ENCODE measurements at regions not wholly inside any gene's neighbourhood (a gene's known extent, or its start where the extent isn't known, plus 50 kb on each side); places are given as distances from the start of the nearest gene placed in this dataset.
"Not testable (repeated sequence)": the region's sequence is repeated elsewhere in the genome, so short reads cannot be mapped to it uniquely, and the experiment has no call there.

DNA sequence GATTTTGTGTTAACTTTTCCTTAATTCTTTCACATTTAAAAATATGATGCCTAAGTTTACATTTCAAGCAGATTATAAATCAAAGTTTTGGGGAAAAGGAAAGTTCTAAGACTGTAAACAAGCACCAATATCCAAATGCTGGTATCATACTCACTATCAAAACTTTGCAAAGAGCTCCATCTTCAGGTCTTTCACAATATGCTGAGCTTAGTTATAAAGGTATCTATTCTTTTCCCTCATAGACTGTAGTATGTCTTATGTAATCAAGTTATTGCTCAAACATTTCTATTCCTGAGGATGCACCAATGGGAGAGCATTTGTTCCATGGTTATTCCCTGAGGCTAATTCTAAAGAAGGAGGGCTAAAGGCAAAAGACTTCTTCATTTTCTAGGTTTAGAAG, 207.9 kb upstream of the FAM241A start:
- no peak for DNase-seq

DNA sequence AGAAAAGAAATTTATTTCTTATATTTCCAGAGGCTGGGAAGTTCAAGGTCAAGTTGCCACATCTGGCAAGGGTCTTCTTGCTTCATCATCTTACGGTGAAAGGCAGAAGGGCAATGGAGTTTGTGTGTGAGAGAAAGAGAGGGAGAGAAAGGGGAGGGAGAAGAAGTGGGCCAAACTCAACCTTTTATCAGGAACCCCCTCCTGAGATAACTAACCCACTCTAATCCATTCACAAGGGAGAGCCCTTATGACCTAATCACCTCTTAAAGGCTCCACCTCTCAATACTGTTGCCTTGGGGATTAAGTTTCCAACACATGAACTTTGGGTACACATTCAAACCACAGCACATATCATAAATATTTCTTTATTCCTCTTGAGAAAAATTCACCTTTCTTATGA, 203.3 kb upstream of the FAM241A start:
- DNase-seq = no peak

DNA sequence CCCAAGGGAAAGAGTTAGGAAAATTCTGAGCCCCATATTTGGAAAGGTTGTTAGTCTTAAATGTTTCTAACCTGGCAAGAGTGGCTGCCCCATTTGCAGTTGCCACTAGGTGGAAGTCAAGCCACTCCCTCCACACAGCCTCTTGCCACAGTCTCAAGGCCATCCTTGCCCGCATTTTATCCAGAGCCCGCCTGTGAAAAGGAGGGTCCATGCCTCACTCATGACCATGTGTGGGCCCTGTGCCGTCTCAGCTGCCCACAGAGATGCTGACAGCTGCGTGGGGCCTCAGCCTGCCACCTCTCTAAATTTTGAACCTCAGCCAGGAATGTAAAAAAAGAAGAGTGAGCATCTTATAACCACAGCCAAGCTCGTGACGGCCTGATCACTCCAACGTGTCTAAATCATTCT, 201.5 kb upstream of the FAM241A start:
- DNase-seq = no peak

DNA sequence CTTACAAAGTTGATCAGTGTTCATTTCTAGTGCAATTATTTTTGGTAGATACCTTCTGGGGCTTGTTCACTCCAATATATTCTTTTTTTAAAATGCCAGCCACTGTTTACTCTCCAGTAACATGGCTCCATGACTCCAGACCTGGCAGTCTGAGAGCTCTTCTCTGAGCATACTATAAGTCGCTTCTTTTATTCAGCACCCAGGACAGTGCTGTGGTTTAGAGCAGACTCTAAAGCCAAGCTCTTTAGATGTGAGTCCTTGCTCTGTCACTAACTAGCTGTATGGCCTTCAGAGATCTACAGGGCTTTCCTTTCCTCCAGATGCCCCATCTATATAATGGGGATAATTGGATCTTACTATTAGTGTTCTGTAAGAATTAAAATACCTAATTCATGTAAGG, 200.2 kb upstream of the FAM241A start:
- DNase-seq = no peak

DNA sequence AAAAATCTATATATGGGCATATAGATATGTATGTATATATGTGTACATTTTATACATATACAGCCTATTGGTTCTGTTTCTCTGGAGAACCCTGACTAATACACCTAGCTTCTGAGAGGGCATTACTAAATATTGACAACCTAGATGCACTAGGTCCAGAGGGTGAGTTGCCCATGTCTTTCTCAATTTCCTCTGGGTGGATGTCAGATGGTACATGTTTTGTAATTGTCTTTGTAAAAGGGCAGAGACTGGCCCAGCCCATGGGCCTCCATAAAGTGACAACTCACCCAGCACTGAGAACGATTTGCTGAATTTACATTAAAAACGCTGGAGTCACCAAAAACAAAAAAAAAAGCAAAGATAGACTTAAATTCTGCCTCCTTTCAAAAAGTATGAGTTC, 198.5 kb upstream of the FAM241A start:
- no peak for DNase-seq

DNA sequence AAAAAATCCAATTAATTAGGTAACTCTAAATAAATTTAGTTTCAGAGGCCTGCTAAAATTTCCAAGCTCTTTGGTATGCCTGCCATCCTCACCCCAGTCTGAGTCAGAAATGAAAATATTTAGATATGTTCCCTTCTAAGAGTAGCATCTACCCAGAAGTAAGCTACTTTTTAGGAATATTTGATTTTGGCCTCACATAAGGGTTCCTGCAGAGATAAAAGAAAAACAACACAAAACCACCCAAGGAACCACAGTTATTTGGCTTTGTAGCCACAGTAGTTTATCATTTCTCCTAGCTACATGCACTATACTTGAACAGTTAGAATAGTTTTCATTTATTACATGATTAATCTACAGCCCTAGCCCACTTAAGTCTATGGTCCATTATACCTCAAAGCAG, 192.6 kb upstream of the FAM241A start:
- DNase-seq = no peak

DNA sequence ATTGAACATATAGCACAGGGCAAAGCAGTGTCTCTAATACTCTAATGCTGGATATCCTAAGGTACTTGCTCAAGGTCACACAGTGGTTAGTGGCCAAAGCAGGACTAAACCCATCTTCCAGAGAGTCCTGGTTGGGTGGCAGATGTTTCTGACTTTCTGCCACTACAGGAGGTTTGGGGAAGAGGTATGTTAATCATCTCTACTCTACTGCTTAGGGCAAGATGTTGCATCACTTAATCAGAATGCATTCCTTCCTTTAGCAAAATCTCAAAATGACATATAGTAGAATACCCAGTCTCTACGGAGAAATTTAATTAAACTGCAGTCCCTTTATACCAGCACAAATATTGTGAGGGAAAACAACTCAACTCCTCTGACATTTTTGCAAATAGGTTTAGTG, 190.7 kb upstream of the FAM241A start:
- DNase-seq = no peak

DNA sequence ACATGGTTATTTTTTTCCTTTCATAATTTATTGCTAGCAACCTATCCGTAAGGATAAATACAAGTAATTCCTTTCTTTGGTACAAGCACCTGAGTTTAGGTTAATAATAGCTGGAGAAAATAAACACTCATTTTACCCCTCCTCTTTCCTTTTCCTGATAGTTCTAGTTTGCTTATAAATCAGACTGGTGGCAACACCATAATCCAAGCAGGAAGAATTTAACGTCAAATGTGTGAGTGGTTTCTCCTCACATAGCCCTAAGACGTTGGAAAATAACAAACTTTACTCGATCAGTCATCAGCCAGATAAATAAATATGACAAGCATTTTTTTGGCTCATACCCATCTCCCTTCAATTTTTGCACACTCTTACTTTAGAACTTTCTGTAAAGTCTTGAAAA, 190.3 kb upstream of the FAM241A start:
- DNase-seq = no peak

DNA sequence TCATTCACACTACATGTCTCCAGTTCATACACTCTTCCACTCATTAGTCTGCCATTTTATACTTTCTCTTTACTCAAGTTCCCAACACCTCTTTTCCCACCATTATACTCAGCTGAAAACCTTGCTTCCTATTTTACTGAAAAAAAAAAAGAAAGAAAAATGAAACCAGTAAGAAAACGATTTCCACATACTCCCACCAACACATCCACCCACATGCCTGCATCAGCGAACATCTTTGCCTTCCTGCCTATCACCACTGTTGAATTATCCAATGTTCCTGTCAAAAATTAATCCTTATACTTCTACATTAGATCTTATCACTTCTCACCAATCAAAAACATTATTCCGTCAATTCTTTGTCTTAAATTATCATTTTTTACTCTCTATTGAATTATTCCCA, 188.1 kb upstream of the FAM241A start:
- no peak for DNase-seq

DNA sequence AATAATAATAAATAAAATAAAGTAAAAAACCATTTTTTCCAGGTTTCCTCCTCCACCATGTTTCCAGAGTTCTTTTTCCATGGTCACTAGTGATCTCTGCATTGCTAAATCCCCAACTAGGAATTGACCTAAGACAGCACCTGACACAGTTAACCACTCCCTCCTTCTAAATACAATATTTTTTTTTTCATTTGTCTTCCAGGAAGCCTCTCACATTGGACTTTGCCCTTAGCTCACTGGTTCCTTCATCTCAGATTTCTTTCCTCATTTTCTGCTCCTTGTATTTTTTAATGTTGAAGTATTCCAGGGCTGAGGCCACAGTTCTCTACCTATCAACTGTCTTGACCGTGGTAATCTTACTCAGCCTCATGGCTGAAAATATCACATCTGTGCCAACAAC, 187.3 kb upstream of the FAM241A start:
- no peak for DNase-seq

DNA sequence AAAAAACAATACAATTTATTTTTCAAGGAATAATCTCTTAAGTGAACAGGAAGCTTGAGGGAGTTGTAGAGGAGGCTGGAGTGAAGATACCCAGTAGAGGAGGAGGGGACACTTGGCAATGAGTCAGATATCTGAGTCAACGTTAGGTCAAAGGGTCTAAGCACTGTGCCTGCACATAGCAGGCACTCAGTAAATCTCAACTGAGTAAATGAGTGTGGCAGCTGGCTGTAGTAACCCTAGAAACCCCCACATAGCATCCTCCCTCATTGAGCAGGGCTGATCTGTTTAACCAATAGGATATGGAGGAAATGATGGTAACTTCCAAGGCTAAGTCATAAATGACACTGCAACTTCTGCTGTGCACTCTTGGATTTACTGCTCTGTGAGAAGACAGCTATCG, 186.0 kb upstream of the FAM241A start:
- no peak for DNase-seq

DNA sequence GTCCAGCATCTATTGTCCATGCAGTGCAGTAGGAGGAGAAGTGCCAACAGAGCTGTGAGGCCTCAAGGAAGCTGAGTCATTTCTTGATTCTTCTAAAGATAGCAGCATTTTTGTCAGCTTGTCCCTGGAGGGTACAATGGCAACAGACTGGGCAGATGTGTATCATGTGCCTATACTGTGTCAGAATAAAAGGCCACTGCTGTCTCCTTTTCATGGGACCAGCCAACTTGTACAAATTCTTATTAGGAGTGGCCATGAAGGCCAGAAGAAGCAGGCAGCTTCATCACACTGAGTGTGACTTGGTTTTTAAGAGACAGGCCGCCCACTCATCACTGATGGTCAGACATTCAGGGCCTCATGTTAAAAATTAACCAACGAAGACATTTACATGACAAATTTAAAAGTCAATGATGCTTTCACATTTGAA, 185.0 kb upstream of the FAM241A start:
- no peak for DNase-seq

DNA sequence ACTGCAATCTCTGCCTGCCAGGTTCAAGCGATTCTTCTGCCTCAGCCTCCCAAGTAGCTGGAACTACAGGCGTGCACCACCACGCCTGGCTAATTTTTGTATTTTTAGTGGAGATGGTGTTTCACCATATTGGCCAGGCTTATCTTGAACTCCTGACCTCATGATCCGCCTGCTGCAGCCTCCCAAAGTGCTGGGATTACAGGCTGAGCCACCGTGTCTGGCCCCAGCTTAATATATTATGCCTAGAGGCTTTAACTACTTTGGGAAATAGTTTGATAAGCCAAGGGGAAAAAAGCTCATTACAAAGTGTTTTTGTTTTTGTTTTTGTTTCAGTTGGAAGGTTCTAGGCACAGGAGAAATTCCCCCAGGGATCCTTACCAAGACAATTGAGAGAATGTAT, 184.2 kb upstream of the FAM241A start:
- DNase-seq = not testable (repeated sequence)

DNA sequence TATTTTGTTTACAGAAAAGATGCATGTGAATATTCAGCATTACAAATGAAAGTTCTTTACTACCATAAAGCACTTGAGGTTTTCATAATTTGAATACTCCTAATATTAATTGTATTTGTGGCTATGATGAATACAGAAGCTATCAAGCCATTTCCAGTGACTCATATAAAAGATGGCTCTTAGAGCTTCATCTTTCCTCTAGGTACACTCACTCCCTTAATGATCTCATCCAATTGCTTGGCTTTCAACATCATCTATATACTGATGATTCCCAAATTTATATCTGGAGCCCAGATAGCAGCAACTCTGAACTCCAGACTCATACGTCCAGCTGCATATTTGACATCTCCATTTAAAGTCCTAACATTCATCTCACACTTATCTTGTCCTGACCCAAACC, 183.4 kb upstream of the FAM241A start:
- DNase-seq = no peak

DNA sequence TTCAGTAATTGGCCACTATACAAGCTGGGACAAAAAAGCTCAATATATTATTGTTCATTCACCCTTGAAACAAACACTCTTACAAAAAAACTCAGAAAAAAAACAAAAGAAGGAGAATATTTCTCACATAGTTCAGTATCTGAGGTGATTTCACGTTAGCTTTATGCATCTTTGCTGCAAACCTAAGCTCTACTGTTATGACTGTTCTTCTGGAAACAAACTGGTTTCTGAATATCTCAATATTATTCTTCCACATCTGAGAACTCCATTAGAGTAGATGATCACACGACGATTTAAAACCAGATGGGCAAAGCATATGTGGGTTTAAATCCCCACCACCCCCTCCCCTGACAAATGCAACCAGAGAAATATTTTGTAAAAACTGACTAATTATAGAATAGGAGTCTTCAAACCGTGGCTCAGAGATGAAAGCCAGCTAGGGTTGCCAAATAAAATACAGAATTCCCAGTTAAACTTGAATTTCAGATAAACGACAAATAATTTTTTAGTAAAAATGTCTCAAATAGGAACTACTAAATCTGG, 182.0 kb upstream of the FAM241A start:
- no peak for DNase-seq

DNA sequence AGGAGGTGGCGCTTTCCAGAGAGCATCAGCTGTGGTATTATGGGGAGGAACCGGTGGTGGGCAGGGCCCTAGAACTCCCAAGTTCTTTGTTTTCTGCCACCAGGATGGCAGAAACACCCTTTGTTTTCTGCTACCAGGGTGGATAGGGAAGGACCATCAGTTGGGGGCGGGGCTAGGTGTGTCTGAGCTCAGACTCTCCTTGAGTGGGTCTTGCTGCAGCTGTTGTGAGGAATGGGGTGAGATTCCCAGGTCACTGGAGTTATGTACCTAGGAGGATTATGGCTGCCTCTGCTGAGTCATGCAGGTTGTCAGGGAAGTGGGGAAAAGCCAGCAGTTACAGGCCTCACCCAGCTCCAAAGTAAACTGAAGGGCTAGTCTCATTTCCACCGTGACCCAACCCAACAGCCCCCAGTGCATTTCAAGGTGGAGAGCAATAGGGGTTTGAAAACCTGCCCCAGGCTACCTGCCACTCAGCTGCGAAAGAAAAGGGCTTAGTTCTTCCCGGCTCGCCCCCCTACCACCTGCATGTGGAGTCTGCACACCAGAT, 167.8 kb upstream of the FAM241A start:
- no peak for DNase-seq

DNA sequence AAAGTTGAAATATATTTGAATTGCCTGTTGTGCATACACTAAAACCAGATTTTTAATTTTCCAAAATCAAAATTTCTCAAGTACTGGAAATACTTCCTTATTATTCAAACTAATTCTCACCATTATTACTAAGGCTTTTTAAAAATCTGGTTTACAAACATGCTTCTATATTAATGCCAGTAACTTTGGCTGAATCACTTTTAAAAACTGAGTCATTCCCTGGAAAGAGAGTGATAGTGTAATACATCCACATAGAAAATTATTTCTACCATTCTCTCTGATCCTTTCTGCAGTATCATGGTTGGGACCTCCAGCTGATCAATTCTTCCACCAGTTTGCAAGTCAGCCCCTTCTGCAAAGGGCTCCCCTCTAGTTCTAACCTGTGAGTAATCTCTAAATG, 165.3 kb upstream of the FAM241A start:
- no peak for DNase-seq

DNA sequence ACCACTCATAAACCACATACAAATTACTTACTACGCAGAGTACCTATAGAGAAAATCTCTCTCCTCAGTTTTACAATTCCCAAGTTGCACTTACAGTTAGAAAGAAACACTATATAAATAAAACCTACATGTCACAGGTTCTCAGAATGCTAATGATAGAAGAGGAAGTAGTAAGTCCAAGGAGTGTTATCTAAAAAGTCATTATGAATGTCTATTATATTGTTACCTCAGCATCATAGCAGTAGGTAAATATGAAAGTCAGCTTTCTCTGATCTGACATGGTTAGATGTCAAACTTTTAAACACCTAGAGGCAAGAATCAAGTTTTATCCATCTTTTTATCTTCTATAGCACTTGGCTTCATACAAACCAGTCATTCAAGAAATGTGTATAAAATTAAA, 163.2 kb upstream of the FAM241A start:
- DNase-seq = no peak

DNA sequence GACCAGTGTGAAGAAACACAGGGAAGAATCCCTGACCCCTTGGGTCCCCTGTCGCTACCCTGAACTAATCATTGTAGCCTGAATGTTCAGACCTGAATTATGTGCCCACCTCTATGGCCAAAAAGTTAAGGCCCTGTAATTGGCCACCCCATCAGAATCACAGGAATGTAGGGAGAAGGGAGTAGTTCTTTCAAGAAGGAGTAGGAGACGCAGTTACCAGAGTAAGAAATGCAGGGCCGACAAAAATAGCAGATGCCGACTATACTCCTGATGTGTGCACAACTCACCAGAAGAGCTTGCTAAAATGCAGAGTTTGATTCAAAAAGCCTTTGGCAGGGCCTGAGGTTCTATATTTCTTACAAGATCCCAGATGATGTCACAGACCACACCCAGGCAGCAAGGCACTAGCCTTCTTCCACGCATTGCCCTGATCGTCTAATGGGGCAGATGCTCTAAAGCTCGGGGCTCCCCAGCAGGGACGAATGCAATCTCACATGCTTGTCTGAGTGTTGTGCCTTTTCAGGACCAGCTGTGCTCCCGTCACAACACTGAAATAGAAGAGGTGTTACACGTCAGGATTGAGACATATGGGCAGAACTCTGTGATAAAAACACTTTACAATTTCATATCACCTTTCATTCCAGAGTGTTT, 161.0 kb upstream of the FAM241A start:
- DNase-seq = no peak

DNA sequence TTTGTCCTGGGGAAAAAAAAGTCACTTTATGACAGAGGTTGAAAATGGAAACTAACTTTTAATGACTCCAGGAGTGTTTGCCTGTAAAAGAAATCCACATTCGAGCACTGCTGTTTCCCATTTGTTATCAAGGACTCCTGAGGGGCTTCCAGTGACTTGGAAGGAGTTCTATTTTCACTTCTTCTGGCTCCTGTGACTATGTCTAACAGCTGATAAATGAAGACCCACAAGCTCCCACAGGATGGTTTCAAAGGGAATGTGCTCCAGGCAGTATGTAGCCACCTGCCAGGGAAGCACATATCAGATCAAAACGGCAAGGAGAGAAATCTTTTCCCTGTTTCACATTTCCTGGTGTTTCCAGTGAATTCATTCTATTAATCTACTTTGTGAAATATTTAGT, 159.8 kb upstream of the FAM241A start:
- no peak for DNase-seq

DNA sequence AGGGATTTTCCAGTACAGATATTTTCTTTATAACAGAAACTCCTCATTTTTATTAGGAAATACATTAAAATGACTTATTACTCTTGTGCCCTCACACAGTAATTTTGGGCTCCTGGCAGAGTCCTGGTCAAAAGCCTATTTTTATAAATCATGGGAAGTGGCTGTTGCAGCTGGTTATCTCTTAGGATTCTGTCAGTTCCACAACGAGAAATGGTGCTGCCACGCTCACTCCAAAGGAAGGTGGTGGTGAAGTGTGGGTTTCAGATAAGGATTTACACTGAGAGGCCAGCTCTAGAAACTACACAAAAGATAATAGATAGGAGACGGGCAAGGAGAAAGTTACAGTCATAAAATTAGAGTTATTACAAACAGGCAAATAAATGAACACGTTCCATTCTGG, 159.2 kb upstream of the FAM241A start:
- no peak for DNase-seq

DNA sequence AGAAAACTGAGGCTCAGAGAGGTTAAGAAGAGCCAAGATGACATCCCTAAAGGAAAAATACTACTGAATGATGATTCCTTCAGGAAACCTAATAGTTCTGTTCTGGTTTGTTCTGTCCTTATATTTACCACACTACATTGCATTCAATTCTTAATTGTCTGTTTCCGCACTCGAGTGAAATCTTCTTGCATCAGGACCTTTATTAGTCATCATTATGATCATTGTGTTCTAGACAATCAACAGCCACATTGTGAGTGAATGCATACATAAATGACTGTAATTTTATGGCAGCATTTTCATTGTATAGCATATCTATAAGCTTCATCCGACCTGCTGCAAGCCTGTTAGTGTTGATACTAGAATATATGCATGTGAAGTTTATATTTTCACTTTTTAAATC, 156.7 kb upstream of the FAM241A start:
- DNase-seq = no peak

DNA sequence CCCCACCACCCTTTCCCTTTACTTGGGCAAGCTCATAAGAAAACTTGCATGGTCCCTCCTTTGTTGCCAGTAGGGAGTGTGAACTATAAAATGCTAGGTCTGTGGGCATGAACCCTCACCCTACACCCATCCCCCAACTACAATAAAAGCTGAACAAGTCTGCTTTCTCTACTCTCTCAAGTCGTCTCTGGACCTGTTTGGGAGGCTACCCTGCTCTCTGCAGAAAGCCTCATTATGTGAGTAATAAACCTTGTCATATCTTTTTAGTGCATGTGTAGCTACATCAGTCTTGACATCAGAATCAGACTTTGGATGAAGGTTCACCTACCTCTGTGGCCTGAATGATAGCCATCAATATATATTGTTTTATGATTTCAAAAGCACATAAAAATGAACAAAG, 155.4 kb upstream of the FAM241A start:
- no peak for DNase-seq

DNA sequence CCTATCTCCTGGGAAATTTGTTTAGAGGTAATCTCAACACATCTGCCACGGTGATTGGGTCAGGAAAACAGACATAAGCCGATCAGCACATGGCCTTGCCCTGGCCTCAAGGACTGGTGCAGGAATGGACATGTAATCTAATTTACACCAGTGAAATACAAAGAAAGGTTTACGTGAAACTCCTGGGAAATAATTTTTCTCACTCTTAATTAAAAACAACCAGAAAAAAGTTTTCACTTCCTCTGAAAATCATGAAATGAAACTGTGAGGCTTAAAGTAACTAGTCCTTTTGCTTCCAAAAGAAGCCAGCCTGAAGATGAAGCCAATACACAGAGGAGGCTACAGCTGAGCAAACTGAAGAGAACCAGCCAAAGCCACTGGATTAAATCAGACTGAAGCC, 154.1 kb upstream of the FAM241A start:
- no peak for DNase-seq

DNA sequence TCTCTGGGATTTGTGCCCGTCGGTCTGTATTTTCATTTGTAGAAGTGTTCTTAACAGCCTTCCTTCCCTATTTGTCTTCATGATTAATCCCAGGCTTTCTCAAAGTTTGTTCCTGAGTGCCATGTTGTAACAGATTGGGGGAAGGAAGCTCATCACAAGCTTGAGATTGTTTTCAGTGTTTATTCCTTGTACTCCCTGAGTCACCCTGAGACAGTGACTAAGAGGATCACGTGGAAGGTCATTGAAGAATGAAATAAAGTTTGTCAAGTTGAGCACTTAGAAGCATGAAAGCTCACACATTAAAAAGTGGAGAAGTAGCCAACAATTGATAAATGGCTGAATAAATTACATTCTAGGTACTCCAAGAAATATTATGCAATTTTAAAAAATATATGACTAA, 153.5 kb upstream of the FAM241A start:
- no peak for DNase-seq

Measured in activated T-cell treated with anti-CD3 and anti-CD28 coated beads for 4 hours (primary cell).